WERI-Rb-1 (cell line): ENCODE measurements at regions not wholly inside any gene's neighbourhood (a gene's known extent, or its start where the extent isn't known, plus 50 kb on each side); places are given as distances from the start of the nearest gene placed in this dataset.

ENCODE experiments used
- DNase-seq: peaks from one replicate; pipeline ENCODE4 v3.0.0-alpha.2; 2020
- H3K27ac ChIP-seq: fragments of 250-450 bp; sonication (Bioruptor Pico); 2 replicates; pipeline ENCODE4 v1.5.1; 2020; ENCODE audit warnings: mild to moderate bottlenecking, moderate library complexity
- H3K27me3 ChIP-seq: fragments of 250-450 bp; sonication (Bioruptor Pico); 2 replicates; pipeline ENCODE4 v1.5.1; 2021; ENCODE audit warnings: mild to moderate bottlenecking, low read depth, moderate library complexity; ENCODE audit not compliant: insufficient read depth, severe bottlenecking
- H3K36me3 ChIP-seq: fragments of 250-450 bp; sonication (Bioruptor Pico); 2 replicates; pipeline ENCODE4 v1.5.1; 2020; ENCODE audit warnings: mild to moderate bottlenecking, moderate library complexity
- H3K4me3 ChIP-seq: 2 replicates; pipeline ENCODE4 v1.5.1; 2011; ENCODE audit warnings: low read depth, mild to moderate bottlenecking, control low read depth, low read length
- H3K9me3 ChIP-seq: fragments of 250-450 bp; sonication (Bioruptor Pico); 2 replicates; pipeline ENCODE4 v1.5.1; 2021; ENCODE audit warnings: mild to moderate bottlenecking, moderate library complexity; ENCODE audit not compliant: severe bottlenecking
- CTCF ChIP-seq: IDR thresholded peaks from 2 replicates; pipeline ENCODE4 v1.5.1; 2011; ENCODE audit warnings: low read depth, mild to moderate bottlenecking, control low read depth, inconsistent platforms, low read length

GRCh38 chrX:114166601-114167000 lies 417.3 kb upstream of the HTR2C start:
- TF ChIP-seq CTCF: no peak
- peaks cover 3% of the 10 kb centered on the region for H3K9me3 ChIP-seq
- H3K36me3 ChIP-seq: no peaks in the 10 kb centered on the region
- no peak overlapping the region for H3K27ac ChIP-seq
- no peak for DNase-seq
- H3K27me3 ChIP-seq: peaks cover 18% of the 10 kb centered on the region
- H3K4me3 ChIP-seq: no peak overlapping the region

GRCh38 chrX:114165537-114165936 lies 418.3 kb upstream of the HTR2C start:
- Histone ChIP-seq H3K4me3 (no peak overlapping the region), H3K9me3 (peaks cover 3% of the 10 kb centered on the region), H3K27ac (no peak overlapping the region), H3K36me3 (no peaks in the 10 kb centered on the region), H3K27me3 (peaks cover 18% of the 10 kb centered on the region)
- DNase-seq: no peak
- no peak for TF ChIP-seq CTCF

- peaks cover 16% of the 10 kb centered on the region for H3K27me3 ChIP-seq
Observed at GRCh38 chrX:114162068-114162735, 421.7 kb upstream of the HTR2C start.

GRCh38 chrX:114152801-114153200 lies 431.1 kb upstream of the HTR2C start:
- TF ChIP-seq CTCF: no peak
- H3K36me3 ChIP-seq: no peaks in the 10 kb centered on the region
- no peaks in the 10 kb centered on the region for H3K9me3 ChIP-seq
- H3K4me3 ChIP-seq: no peak overlapping the region
- H3K27ac ChIP-seq: no peak overlapping the region
- peaks cover 72% of the 10 kb centered on the region for H3K27me3 ChIP-seq
- DNase-seq: no peak

More at GRCh38 chrX:114162068-114162735, 421.7 kb upstream of the HTR2C start:
- peak; percentile 62 for TF ChIP-seq CTCF
- Histone ChIP-seq H3K4me3 (no peak overlapping the region), H3K27ac (no peak overlapping the region), H3K36me3 (no peaks in the 10 kb centered on the region), H3K9me3 (no peaks in the 10 kb centered on the region)
- DNase-seq: peak; percentile 24

GRCh38 chrX:114152130-114152529 lies 431.8 kb upstream of the HTR2C start:
- H3K4me3 ChIP-seq: no peak overlapping the region
- no peak overlapping the region for H3K27ac ChIP-seq
- H3K36me3 ChIP-seq: no peaks in the 10 kb centered on the region
- H3K27me3 ChIP-seq: peaks cover 65% of the 10 kb centered on the region
- DNase-seq: no peak
- H3K9me3 ChIP-seq: no peaks in the 10 kb centered on the region
- no peak for TF ChIP-seq CTCF

- no peak for TF ChIP-seq CTCF
- no peak overlapping the region for H3K27ac ChIP-seq
- no peak overlapping the region for H3K4me3 ChIP-seq
- DNase-seq: no peak
- H3K36me3 ChIP-seq: no peaks in the 10 kb centered on the region
- H3K27me3 ChIP-seq: peaks cover 35% of the 10 kb centered on the region
- H3K9me3 ChIP-seq: no peaks in the 10 kb centered on the region
Observed at GRCh38 chrX:114134465-114134864, 449.4 kb upstream of the HTR2C start.
